Stimulated activated CD4-positive, alpha-beta T cell treated with anti-CD3 and anti-CD28 coated beads, Interleukin-1b, Interleukin-23, amount 100 ng/mL, for 24 hours (primary cell): ENCODE measurements at regions not wholly inside any gene's neighbourhood (a gene's known extent, or its start where the extent isn't known, plus 50 kb on each side); places are given as distances from the start of the nearest gene placed in this dataset.

Experiments used
- DNase-seq, 4 experiments: peaks; one replicate each; pipeline ENCODE4 v3.0.0-alpha.2; 2020; ENCODE audit warnings: low read depth in 4 of 4, low spot score in 1 of 4

GRCh38 chr4:17339376-17339775 lies 172.5 kb downstream of the QDPR start:
- DNase-seq = no peak

GRCh38 chr4:17336986-17337385 lies 174.9 kb downstream of the QDPR start:
- DNase-seq = no peak

DNA sequence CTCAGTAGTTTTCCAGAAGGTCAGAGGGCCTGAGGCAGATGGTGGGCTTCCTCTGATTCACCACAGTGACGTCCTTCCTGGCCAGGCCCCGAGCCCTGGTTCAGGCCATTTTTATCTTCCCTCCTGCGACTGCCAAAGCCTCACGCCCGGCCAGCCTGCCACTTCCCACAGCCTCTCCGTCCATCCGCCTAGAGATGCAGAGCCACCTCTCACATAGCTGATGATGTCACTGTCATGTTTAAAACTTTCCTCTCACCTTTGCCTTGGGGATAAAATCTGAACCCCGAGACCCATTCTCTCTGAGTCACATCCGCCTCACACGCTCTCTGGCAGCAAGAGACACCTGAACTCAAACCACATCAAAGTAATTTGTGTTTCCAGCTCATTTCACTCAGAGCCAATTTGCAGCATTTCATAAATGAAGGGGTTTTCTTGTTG lies 175.3 kb downstream of the QDPR start:
- DNase-seq = peak; percentile 25 to 65 (median 47)

DNA sequence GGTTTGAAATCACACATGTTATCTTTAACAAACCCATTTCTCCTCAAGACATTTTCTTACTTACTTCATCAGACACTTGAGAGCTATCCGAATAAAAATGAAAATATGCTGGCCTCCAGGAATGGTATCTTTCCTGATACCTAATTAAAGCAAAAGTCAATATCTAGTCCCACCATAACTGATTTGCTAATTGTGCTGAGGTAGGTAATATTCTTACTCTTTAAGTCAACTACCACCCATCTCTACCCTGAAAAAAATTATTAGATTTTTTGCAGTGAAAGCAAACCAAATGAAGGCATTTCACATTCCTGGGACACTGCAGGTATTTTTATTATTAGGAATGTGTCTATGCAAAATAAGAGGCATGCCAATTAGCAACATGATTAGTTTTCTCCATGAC lies 175.8 kb downstream of the QDPR start:
- no peak for DNase-seq

GRCh38 chr4:17335371-17335770 lies 176.5 kb downstream of the QDPR start:
- DNase-seq = no peak

- DNase-seq = no peak
Observed at GRCh38 chr4:17332478-17332877, 179.4 kb downstream of the QDPR start.

DNA sequence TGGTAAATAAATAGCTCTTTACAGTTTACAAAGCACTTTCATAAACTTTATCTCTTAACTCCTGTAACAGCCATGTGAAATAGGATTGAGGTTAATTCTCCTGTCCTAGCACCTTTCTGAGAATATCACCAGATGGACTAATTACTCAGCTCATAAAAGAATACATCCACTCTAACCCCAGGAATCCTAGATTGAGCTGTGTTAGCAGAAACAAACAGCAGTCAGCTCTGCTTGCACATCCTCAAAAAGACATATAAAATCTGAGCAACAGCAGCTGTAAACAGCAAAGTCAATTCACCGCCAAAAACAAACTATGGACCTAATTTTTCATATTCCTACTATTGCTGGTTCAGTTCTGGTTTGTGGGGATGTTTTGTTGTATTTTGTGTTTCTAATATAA lies 182.8 kb downstream of the QDPR start:
- DNase-seq = no peak

DNA sequence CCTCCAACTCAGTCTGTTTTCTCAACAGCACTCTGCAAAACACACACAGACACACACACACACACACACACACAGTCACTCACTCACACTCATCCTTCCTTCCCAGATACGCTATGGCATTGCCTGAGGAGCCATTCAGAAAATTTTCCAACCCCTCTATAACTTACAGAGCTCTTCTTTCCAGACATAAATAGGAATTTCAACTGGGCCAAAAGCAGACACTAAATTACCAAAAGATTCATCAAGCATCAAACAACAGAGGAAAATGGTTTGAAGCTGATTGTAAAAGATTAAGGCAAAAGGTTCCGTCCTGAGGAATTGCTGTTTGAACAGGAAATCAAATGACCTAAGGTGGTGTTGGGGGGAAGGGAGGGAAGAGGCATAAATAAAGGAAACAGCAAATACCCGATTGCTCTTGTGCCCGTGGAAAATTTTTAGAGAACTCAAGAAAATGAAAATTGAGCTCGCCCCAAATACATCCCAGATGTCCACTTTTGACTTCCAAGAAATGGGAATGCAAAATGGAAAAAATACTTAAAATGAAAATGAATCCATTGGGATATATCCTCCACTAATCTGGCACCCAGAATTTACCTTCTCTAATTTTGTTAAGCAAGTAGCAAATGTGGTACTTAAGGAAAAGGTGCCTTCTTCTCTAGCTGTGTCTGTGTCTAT lies 183.6 kb downstream of the QDPR start:
- DNase-seq = no peak

DNA sequence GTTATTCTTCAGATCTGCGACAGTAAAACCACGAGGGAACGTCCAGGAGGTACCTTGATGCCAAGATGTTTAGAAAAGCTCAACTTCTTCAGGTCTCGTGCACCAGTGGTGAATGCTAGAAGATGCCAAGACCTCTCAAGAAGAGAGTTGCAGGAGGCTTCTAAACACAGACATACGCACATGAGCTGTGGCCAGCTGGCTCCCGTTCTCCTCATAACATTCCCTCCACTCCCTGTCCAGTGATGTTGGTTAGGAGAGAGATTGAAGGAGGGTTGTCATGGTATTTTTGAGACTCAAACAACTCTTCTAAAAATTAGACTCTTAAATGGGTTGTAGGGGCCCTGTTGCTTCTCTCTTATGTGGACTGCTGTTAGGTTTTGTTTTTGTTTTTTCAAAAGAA lies 184.3 kb downstream of the QDPR start:
- DNase-seq = no peak

DNA sequence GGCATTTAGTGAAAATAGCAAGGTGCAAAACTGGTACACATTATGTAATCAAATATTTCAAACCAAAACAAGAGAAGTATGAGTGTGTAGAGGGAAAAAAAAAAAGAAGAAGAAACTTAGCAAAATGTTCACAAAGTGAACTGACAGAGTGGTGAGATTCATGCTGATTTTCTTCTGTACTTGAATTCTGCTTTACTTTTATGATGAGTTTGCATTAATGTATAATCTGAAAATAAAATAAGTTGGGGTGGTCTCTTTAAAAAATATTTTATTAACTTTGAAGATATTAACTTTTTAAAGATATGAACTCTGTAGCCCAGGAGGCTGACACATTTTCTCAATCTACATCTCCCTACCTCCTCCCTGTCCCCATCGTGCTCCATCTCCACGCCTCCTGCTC lies 185.1 kb downstream of the QDPR start:
- DNase-seq = no peak

DNA sequence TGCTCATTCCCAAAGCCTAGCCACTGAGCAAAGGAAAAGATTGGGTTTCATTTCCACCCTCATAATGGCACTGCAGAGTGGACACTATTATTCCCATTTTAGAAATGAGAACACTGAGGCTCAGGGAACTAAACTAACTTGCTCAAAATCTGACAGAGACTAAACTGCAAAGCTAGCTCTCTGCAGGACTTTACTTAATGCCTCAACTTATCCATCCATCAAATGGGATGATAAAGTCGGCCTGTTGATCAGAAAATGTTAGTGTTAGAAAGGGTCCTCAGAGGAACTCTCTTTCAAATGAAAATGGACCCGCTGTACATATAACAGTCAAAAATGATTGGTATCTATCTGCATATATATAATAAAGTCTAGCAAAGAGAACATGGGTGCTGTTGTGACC lies 186.8 kb downstream of the QDPR start:
- DNase-seq = no peak

- DNase-seq = peak; percentile 26 to 47 (median 30)
Observed at GRCh38 chr4:17324386-17324830, 187.5 kb downstream of the QDPR start.

GRCh38 chr4:17323554-17324385 lies 188.1 kb downstream of the QDPR start:
- no peak for DNase-seq

DNA sequence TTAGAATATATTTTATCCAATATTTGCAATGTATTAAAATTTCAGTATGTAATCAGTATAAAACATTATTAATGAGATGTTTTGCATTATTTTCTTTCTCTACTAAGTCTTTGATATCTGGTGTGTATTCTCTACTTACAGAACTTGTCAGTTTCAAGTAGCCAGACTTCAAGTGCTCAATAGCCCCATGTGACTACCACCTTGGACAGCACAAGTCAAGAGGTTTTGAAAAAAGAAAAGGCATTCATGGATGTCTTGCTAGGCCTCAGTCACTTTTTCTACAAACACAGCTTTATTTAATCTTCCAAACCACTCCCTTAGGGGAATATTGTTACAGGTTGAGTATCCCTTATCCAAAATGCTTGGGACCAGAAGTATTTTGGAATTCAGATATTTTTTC lies 189.4 kb downstream of the QDPR start:
- no peak for DNase-seq

GRCh38 chr4:17320046-17320445 lies 191.8 kb downstream of the QDPR start:
- DNase-seq = no peak

- DNase-seq = no peak
Observed at GRCh38 chr4:17317526-17317925, 194.4 kb downstream of the QDPR start.

GRCh38 chr4:17316566-17316965 lies 195.3 kb downstream of the QDPR start:
- DNase-seq = no peak

GRCh38 chr4:17315459-17315858 lies 196.4 kb downstream of the QDPR start:
- no peak for DNase-seq

DNA sequence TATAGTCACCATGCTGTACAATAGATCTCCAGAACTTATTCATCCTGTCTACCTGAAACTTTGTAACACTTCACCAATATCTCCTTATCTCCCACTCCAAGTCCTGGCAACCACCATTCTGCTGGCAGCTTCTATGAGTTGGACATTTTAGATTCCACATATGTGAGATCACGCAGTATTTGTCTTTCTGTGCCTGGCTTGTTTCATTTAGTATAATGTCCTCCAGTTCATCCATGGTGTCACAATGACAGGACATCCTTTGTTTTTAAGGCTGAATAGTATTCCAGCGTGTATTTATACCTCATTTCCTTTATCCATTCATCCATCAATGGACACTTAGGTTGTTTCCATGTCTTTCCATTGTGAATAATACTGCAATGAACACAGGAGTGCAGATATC lies 198.7 kb downstream of the QDPR start:
- no peak for DNase-seq

- no peak for DNase-seq
Observed at GRCh38 chr4:17310269-17310652, 201.6 kb downstream of the QDPR start.

DNA sequence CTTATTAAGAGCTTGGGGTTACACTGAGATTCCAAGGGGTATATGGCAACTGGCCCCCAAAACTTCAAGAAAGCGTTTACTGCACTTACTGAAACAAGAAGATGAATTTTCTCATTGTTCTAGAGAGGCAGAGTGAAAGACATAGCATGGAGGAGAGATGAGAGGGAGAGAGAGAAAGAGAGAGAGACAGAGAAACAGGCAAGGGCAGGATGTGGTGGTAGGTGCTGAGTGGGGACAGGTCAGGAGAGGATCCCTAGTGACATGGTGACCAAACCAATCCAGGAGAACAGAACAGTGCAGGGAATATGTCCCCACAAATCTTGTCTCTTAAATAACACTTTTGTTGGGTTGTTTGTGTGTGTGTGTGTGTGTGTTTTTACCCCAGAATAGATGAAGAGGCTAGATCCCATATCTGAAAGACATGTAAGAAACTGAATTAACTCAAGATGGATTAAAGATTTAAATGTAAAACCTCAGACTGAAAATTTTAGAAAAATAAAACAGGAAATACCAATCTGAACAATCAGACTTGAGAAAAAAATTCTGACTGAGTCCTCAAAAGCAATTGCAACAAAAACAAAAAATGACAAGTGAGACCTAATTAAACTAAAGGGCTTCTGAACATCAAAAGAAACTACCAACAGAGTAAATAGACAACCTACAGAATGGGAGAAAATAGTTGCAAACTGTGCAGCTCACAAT lies 202.2 kb downstream of the QDPR start:
- no peak for DNase-seq

- DNase-seq = no peak
Observed at GRCh38 chr4:17301869-17302268, 210.0 kb downstream of the QDPR start.
